Skeletal muscle satellite cell (primary cell): ENCODE measurements at regions not wholly inside any gene's neighbourhood (a gene's known extent, or its start where the extent isn't known, plus 50 kb on each side); places are given as distances from the start of the nearest gene placed in this dataset.

Experiments
- H3K27me3 ChIP-seq: 2 replicates; pipeline ENCODE4 v1.7.0; 2013; ENCODE audit warnings: low read length; ENCODE audit not compliant: control insufficient read depth, insufficient read depth
- H3K36me3 ChIP-seq: 2 replicates; pipeline ENCODE4 v1.7.0; 2013; ENCODE audit warnings: mild to moderate bottlenecking, control low read depth, low read length; ENCODE audit not compliant: insufficient read depth
- H3K4me1 ChIP-seq: 2 replicates; pipeline ENCODE4 v1.7.0; 2013; ENCODE audit warnings: low read length; ENCODE audit not compliant: control insufficient read depth, insufficient read depth
- H3K4me2 ChIP-seq: 2 replicates; pipeline ENCODE4 v1.7.0; 2013; ENCODE audit warnings: mild to moderate bottlenecking, low read length
- H3K4me3 ChIP-seq: 2 replicates; pipeline ENCODE4 v1.7.0; 2013; ENCODE audit warnings: low read length
- H3K9ac ChIP-seq: 2 replicates; pipeline ENCODE4 v1.7.0; 2013; ENCODE audit warnings: mild to moderate bottlenecking, low read depth, low read length, moderate library complexity
- H3K9me3 ChIP-seq: replicated peaks from 2 replicates; pipeline ENCODE4 v1.7.0; 2013; ENCODE audit warnings: mild to moderate bottlenecking, control low read depth, low read length

DNA sequence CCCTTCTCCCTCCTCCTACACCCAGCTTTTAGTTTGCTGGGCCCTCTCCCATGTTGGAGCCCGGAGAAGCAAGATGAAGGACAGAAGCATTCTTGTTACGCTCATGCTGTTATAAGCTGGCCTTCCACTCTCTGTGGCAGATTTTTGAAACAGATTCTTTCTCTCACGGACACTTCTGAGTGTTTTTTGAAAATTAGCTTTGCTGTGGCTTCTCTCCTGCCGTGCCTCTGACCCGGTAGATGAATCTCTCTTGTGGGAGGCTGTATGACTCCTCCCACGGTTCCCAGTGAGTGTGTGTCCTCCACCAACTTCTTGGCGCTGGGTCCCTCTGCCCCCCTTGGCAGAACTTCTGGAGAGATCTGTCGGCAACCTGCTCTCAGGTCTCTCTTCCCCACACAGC, 269.3 kb upstream of the MYT1L start:
- Histone ChIP-seq H3K4me2 (no peak overlapping the region), H3K9me3 (no peaks in the 10 kb centered on the region)

DNA sequence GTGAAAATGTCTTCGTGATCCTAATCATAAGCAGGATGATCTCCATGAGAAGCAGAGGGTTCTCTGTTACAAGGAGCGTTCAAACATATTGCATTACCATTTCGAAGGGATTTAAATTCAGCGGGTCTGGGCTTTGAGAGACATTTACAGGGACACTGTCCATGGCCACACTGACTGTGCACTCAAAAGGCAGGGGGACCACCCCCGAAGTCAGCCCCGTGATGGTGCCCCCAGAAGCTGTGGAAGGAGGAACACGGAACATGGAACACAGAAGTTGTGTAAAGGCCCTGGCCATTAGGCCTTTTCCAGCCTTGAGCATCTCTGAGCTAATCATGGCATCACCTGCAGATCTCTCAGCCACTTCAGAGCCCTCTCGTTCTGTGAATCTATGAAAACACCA, 268.4 kb upstream of the MYT1L start:
- H3K36me3 ChIP-seq: no peaks in the 10 kb centered on the region
- H3K4me1 ChIP-seq: no peaks in the 10 kb centered on the region
- H3K4me2 ChIP-seq: no peak overlapping the region
- H3K9me3 ChIP-seq: no peaks in the 10 kb centered on the region
- no peak overlapping the region for H3K9ac ChIP-seq
- no peaks in the 10 kb centered on the region for H3K27me3 ChIP-seq
- H3K4me3 ChIP-seq: no peak overlapping the region

More for the DNA sequence above, 269.3 kb upstream of the MYT1L start:
- Histone ChIP-seq H3K9ac (no peak overlapping the region), H3K4me1 (no peaks in the 10 kb centered on the region), H3K27me3 (no peaks in the 10 kb centered on the region), H3K36me3 (no peaks in the 10 kb centered on the region), H3K4me3 (no peak overlapping the region)

DNA sequence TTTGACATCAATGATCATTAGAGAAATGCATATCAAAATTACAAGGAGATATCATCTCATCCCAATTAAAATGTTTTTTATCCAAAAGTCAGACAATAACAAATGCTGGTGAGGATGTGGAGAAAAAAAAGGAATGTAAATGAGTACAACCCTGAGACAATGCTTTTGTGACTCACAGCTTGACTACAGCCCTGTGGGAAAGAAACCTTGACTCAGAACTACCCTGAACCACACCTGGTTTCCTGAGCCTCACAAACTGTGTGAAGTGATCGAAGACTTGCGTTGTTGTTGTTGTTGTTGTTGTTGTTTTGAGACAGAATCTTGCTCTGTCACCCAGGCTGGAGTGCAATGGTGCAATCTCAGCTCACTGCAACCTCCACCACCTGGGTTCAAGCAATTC, 266.6 kb upstream of the MYT1L start:
- H3K4me2 ChIP-seq: no peak overlapping the region
- no peaks in the 10 kb centered on the region for H3K27me3 ChIP-seq
- H3K4me1 ChIP-seq: no peaks in the 10 kb centered on the region
- no peak overlapping the region for H3K4me3 ChIP-seq
- H3K36me3 ChIP-seq: no peaks in the 10 kb centered on the region
- no peaks in the 10 kb centered on the region for H3K9me3 ChIP-seq
- no peak overlapping the region for H3K9ac ChIP-seq

DNA sequence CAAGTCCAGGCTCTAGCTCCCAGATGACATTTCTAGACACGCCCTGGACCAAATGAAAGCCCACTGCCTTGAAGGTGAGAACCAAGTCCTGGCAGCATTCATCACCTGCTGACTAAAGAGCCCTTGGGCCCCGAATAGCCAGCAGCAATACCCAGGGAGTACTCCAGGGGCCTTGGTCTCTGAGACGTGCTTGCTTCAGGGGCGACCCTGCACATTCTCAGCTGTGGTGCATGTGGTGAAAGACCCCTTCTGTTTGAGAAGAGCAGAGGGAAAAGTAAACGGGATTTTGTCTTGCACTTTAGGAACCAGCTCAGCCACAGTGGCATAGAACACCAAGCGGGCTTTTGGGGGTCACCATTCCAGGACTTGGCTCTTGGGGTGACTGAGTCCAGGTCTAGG, 260.5 kb upstream of the MYT1L start:
- H3K4me3 ChIP-seq: no peak overlapping the region

DNA sequence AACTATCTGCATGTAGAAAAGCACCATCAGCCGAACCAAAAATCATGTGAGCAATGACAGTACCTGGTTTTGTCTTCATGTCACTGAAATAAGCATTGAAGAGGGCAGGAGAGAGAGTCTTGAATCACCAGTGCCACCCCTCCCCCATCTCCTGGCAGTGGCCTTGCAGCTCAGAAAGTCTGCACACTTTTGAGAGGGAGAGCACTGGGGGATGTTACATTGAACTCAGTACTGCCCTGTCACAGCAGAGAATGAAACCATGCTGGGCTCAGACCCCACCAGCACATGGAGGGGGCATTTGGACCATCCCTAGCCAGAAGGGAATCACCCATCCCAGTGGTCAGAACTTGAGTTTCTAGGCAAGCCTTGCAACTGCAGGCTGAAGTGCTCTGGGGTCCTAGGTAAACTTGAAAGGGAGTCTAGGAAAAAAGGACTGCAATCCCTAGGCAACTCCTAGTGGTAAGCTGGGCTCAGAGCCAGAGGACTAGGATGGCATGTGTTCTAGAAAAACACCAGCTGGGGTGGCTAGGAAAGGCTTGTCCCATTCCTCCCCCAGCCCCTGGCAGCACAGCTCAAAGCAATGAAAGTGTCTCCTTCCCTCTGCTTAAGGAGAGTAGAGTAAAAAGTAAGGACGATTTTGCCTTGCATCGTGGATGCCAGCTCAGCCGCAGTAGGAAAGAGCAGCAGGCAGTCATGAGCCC, 259.9 kb upstream of the MYT1L start:
- H3K4me3 ChIP-seq: no peak overlapping the region
- H3K9ac ChIP-seq: no peak overlapping the region
- no peaks in the 10 kb centered on the region for H3K36me3 ChIP-seq
- no peaks in the 10 kb centered on the region for H3K27me3 ChIP-seq
- no peaks in the 10 kb centered on the region for H3K4me1 ChIP-seq
- no peaks in the 10 kb centered on the region for H3K9me3 ChIP-seq
- H3K4me2 ChIP-seq: no peak overlapping the region

More for the DNA sequence above, 260.5 kb upstream of the MYT1L start:
- no peak overlapping the region for H3K9ac ChIP-seq
- no peak overlapping the region for H3K4me2 ChIP-seq
- H3K27me3 ChIP-seq: no peaks in the 10 kb centered on the region
- H3K36me3 ChIP-seq: no peaks in the 10 kb centered on the region
- no peaks in the 10 kb centered on the region for H3K4me1 ChIP-seq
- H3K9me3 ChIP-seq: no peaks in the 10 kb centered on the region

DNA sequence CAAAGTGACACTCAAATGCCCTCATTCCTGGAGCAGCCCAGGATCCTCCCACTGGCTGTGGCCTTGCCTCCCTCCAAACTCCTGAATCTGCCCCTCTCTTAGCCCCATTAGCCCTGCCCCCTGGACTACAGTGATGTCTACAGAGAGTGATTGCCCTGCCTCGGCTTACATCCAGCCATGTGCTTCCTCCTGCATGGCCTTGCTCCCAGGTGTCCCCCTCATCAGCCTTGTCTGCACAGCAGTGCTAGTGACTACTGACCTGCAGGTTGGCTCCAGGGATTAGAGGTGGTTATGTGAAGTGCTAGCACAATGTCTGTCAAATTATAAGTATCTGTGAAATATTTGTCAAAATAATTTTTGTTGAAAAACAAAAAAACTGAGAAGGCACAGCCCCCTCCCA, 259.1 kb upstream of the MYT1L start:
- Histone ChIP-seq H3K4me1 (no peaks in the 10 kb centered on the region), H3K36me3 (no peaks in the 10 kb centered on the region), H3K4me3 (no peak overlapping the region), H3K9ac (no peak overlapping the region), H3K4me2 (no peak overlapping the region), H3K9me3 (no peaks in the 10 kb centered on the region), H3K27me3 (no peaks in the 10 kb centered on the region)

DNA sequence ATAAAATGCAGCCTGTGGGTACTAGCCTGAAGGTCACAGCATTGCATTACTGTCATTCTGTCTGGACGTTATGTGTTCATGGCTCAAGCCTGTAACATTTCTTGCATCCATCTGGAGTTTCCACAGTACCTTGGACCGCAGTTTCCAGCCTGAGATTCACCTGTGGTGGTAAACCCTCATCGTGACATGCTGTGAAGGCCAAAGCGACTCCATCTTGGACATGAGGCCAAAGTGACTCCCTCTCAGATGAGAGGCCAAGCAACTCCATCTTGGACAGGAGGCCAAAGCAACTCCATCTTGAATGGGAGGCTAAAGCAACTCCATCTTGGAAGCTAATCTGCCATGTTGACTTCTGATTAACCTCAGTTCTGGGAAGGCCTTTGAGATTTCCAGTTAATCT, 257.7 kb upstream of the MYT1L start:
- Histone ChIP-seq H3K36me3 (no peaks in the 10 kb centered on the region), H3K4me3 (no peak overlapping the region), H3K9ac (no peak overlapping the region), H3K4me2 (no peak overlapping the region), H3K9me3 (no peaks in the 10 kb centered on the region), H3K27me3 (no peaks in the 10 kb centered on the region), H3K4me1 (no peaks in the 10 kb centered on the region)

DNA sequence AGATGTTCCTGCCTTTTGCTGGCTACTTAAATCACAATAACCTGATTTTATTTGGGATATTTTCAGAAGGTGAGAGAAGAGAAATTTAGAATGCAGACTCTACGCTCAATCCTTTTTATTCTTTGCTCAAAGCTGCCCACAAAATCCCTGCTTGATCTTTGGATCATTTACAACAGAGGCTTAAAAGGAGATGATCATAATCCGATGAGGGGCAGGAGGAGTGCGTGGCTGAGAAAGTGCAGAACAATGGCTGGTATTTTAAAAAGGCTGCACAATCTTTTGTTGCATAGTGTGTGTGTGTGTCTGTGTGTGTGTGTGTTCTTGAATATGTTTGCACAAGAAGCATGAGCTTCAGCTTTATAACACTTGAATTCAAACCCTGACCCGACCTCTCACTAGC, 256.3 kb upstream of the MYT1L start:
- Histone ChIP-seq H3K9me3 (peaks cover 3% of the 10 kb centered on the region), H3K27me3 (no peaks in the 10 kb centered on the region), H3K4me3 (no peak overlapping the region), H3K9ac (no peak overlapping the region), H3K36me3 (no peaks in the 10 kb centered on the region), H3K4me1 (no peaks in the 10 kb centered on the region), H3K4me2 (no peak overlapping the region)

DNA sequence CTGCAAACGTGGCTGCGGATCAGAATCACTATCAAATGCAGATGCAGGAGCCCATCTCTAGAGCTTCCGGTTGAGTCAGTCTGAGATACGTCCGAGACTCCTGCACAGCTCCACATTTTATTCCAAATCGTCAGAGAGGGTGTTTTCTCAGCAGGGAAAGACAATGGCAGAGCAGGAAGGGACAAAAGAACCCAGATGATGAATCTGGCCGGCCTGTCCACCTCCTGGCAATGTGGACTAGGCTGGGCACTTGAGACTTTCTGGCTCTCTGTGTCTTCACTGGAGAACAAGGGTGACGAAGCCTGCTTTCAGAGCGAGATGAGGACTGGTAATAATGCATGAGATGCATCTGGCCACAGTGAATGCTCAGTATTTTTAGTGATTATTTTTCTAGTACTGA, 255.9 kb upstream of the MYT1L start:
- Histone ChIP-seq H3K36me3 (no peaks in the 10 kb centered on the region), H3K27me3 (no peaks in the 10 kb centered on the region), H3K9me3 (peaks cover 3% of the 10 kb centered on the region), H3K4me3 (no peak overlapping the region), H3K4me1 (no peaks in the 10 kb centered on the region), H3K9ac (no peak overlapping the region), H3K4me2 (no peak overlapping the region)

DNA sequence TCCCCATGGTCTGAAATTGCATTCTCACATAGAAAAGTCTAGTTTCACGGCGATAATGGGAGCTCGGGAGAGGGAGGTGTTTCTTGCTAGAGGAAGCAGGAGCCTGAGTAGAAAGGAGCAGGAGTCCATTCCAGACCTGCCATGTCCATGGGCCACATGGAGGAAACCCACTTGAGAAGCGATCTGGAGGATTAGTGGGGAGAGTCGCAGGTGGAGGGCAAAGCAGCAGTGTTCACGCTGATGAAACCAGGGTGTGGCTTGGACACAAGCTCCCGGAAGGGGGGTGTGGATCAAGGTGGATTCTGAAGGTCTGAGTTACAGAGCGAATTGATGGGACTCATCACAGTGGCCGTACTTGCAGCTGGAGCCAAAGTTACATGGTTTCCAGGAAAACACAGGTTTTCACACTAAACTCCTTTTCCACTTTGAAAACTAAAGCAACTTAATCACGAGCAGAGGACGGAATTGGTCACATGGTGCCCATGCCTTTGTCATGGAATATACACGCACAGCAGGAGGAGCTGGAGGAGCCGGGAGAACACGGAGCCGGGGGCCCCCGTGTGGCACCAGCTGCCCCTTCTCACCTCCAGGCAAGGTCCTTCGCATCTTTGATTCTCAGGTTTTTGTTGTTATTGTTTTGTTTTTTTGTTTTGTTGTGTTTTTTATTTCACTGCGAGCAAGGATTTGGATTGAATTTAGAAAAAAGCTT, 255.1 kb upstream of the MYT1L start:
- H3K9ac ChIP-seq: no peak overlapping the region
- H3K36me3 ChIP-seq: no peaks in the 10 kb centered on the region
- peaks cover 3% of the 10 kb centered on the region for H3K9me3 ChIP-seq
- no peak overlapping the region for H3K4me3 ChIP-seq
- H3K27me3 ChIP-seq: no peaks in the 10 kb centered on the region
- H3K4me2 ChIP-seq: no peak overlapping the region
- H3K4me1 ChIP-seq: no peaks in the 10 kb centered on the region

DNA sequence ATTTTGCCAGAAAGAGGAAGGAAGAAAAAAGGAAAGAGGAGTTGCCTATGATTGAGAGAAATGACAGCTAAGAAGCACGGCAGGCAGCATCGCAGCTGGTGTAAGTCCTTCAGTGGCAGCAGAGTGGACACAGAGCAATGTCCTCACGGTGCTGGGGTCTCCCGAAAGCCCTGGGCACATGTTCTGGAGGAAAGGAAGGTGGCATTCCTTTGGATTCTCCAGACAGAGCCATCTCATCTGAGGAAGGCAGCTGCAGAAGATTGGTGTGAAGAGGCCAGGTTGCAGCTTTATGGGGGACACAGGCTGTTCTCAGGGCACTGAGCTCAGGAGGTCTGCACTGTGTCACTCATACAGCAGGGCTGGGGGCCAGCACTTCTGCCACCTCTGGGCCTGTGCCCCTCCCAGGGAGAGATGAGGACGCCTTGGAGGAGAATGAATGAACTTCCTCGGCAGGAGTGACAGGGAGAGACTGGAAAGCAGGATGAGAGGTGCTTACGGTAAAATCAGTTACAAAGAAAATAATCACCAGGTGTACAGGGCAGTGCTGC, 252.0 kb upstream of the MYT1L start:
- Histone ChIP-seq H3K27me3 (no peaks in the 10 kb centered on the region), H3K9ac (no peak overlapping the region), H3K9me3 (peaks cover 3% of the 10 kb centered on the region), H3K4me3 (no peak overlapping the region), H3K36me3 (no peaks in the 10 kb centered on the region), H3K4me2 (no peak overlapping the region), H3K4me1 (no peaks in the 10 kb centered on the region)
